GM23248 (cell line): ENCODE measurements at regions not wholly inside any gene's neighbourhood (a gene's known extent, or its start where the extent isn't known, plus 50 kb on each side); places are given as distances from the start of the nearest gene placed in this dataset.
"Not testable (repeated sequence)": the region's sequence is repeated elsewhere in the genome, so short reads cannot be mapped to it uniquely, and the experiment has no call there.

Source experiments
- DNase-seq: peaks from one replicate; pipeline ENCODE4 v3.0.0-alpha.2; 2015
- H2AFZ ChIP-seq: fragments of 200-600 bp; sonication (generic); 2 replicates; pipeline ENCODE4 v1.6.1; 2016; ENCODE audit warnings: antibody characterized with exemption
- H3F3A ChIP-seq: fragments of 200-600 bp; sonication (generic); 2 replicates; pipeline ENCODE4 v1.6.1; 2016; ENCODE audit warnings: mild to moderate bottlenecking, antibody characterized with exemption, mixed run types; ENCODE audit not compliant: insufficient read depth
- H3K27ac ChIP-seq: fragments of 200-600 bp; sonication (generic); 2 replicates; pipeline ENCODE4 v1.5.1; 2016; ENCODE audit warnings: mild to moderate bottlenecking
- H3K27me3 ChIP-seq: fragments of 200-600 bp; sonication (generic); replicated peaks from 2 replicates; pipeline ENCODE4 v1.6.1; 2016; ENCODE audit warnings: mild to moderate bottlenecking; ENCODE audit not compliant: insufficient read depth
- H3K36me3 ChIP-seq: fragments of 200-600 bp; sonication (generic); 2 replicates; pipeline ENCODE4 v1.6.1; 2016; ENCODE audit warnings: low read depth, mild to moderate bottlenecking
- H3K4me1 ChIP-seq: fragments of 200-600 bp; sonication (generic); 2 replicates; pipeline ENCODE4 v1.6.1; 2016; ENCODE audit warnings: mild to moderate bottlenecking; ENCODE audit not compliant: insufficient read depth
- H3K4me2 ChIP-seq: fragments of 200-600 bp; sonication (generic); one replicate; pipeline ENCODE4 v1.6.1; 2016; ENCODE audit warnings: mild to moderate bottlenecking; ENCODE audit not compliant: unreplicated experiment
- H3K4me3 ChIP-seq: fragments of 200-600 bp; sonication (generic); 2 replicates; pipeline ENCODE4 v1.5.1; 2016; ENCODE audit warnings: mild to moderate bottlenecking
- H3K79me2 ChIP-seq: fragments of 200-600 bp; sonication (generic); 2 replicates; pipeline ENCODE4 v1.6.1; 2016; ENCODE audit warnings: mild to moderate bottlenecking; ENCODE audit not compliant: insufficient read depth
- H3K9ac ChIP-seq: fragments of 200-600 bp; sonication (generic); 2 replicates; pipeline ENCODE4 v1.6.1; 2016; ENCODE audit warnings: mild to moderate bottlenecking
- H3K9me2 ChIP-seq: fragments of 200-600 bp; sonication (generic); 2 replicates; pipeline ENCODE4 v1.6.1; 2016; ENCODE audit warnings: mixed run types, mild to moderate bottlenecking, moderate library complexity; ENCODE audit not compliant: insufficient read depth
- H3K9me3 ChIP-seq: fragments of 200-600 bp; sonication (generic); one replicate; pipeline ENCODE4 v1.6.1; 2017; ENCODE audit warnings: low read depth
- H4K20me1 ChIP-seq: fragments of 200-600 bp; sonication (generic); 2 replicates; pipeline ENCODE4 v1.6.0; 2016; ENCODE audit not compliant: insufficient read depth
- EZH2 ChIP-seq: fragments of 200-600 bp; sonication (generic); IDR thresholded peaks from 2 replicates; pipeline ENCODE4 v1.6.1; 2018; ENCODE audit warnings: antibody characterized with exemption, mild to moderate bottlenecking; ENCODE audit not compliant: insufficient read depth, poor library complexity, severe bottlenecking
- EZH2phosphoT487 ChIP-seq: fragments of 200-600 bp; sonication (generic); IDR thresholded peaks from 2 replicates; pipeline ENCODE4 v1.6.1; 2018; ENCODE audit warnings: antibody characterized with exemption, moderate library complexity, mild to moderate bottlenecking, low read depth; ENCODE audit not compliant: insufficient read depth
- WGBS, 2 experiments: methylation state at CpG; one replicate each; pipeline ENCODE4 v1.1.6; 2015 to 2017; ENCODE audit warnings: low lambda C conversion rate in 2 of 2, low coverage in 1 of 2; ENCODE audit errors: missing lambda C conversion rate in 2 of 2; 5-methylcytosine and 5-hydroxymethylcytosine counted together
- in situ Hi-C: fragments of 300-500 bp; cut with MboI; formaldehyde crosslinking; loops from 2 replicates; pipeline ENCODE4 v1.15.0; 2020

GRCh38 chr11:22521226-22521625 is 104.4 kb downstream of the FANCF start:
- Histone ChIP-seq H2AFZ (no peak overlapping the region), H3K4me1 (peaks cover 17% of the 10 kb centered on the region), H3K9me3 (no peaks in the 10 kb centered on the region), H3F3A (no peaks in the 10 kb centered on the region), H3K4me2 (no peak overlapping the region), H3K36me3 (no peaks in the 10 kb centered on the region), H3K9me2 (no peaks in the 10 kb centered on the region), H3K27me3 (no peaks in the 10 kb centered on the region), H3K79me2 (no peaks in the 10 kb centered on the region), H4K20me1 (no peaks in the 10 kb centered on the region), H3K4me3 (no peak overlapping the region), H3K9ac (peak overlapping the region; percentile 32), H3K27ac (peak overlapping the region; percentile 70)
- in situ Hi-C loops: no loop called here
- TF ChIP-seq EZH2phosphoT487 (no peak), EZH2 (no peak)
- DNase-seq: peak; percentile 83
- 31 to 35% methylated on average over 2 of the region's 2 CpGs for WGBS, 2 experiments

DNA sequence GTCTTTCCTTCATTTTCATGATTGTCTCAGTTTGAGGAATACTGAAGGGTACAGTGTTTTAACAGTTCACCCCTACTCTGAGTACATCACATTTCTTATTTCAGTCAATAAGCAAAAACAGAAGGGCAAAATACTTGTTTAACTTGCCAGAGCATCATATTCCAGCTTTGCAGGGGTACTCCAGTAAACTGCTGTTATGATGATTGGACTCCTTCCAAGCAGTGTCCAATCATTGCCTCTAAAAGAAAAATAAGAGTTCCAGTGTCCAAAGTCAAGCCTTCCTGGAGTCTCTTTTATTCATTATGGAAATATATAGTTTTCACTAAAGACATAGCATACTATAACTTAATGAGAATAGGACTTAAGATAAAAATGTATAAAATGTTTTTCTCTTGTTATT is 105.1 kb downstream of the FANCF start:
- Histone ChIP-seq H3K4me1 (peaks cover 17% of the 10 kb centered on the region), H4K20me1 (no peaks in the 10 kb centered on the region), H3K79me2 (no peaks in the 10 kb centered on the region), H2AFZ (no peak overlapping the region), H3K9me3 (no peaks in the 10 kb centered on the region), H3K4me2 (no peak overlapping the region), H3K27me3 (no peaks in the 10 kb centered on the region), H3K9ac (peak overlapping the region; percentile 21; the same call in 1 of the 2 replicates), H3F3A (no peaks in the 10 kb centered on the region), H3K27ac (peak overlapping the region; percentile 70), H3K36me3 (no peaks in the 10 kb centered on the region), H3K4me3 (no peak overlapping the region), H3K9me2 (no peaks in the 10 kb centered on the region)
- DNase-seq: peak; percentile 23
- in situ Hi-C loops: no loop called here
- TF ChIP-seq EZH2phosphoT487 (no peak), EZH2 (no peak)

DNA sequence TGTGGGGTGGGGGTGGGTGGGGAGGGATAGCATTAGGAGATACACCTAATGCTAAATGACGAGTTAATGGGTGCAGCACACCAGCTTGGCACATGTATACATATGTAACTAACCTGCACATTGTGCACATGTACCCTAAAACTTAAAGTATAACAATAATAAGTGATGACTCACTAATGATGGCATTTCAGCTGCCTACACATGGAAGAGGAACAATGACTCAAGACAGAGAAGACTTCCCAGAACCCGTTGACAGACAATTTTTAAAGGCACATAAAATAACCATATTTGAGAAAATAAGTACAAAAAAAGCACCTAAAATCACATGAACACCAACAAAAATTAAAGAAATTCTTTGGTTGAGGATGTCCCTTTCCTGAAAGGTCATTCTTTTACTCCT is 107.3 kb downstream of the FANCF start:
- H3K4me2 ChIP-seq, H3K9me3 ChIP-seq, H3K36me3 ChIP-seq, H3K9ac ChIP-seq, H3F3A ChIP-seq, H3K4me3 ChIP-seq, H2AFZ ChIP-seq, H4K20me1 ChIP-seq, in situ Hi-C loops, H3K27me3 ChIP-seq, H3K9me2 ChIP-seq, H3K79me2 ChIP-seq, H3K27ac ChIP-seq: not testable (repeated sequence)
- 67 to 72% methylated on average over 2 of the region's 2 CpGs for WGBS, 2 experiments
- peak; percentile 69 for DNase-seq
- peaks cover 17% of the 10 kb centered on the region for H3K4me1 ChIP-seq

DNA sequence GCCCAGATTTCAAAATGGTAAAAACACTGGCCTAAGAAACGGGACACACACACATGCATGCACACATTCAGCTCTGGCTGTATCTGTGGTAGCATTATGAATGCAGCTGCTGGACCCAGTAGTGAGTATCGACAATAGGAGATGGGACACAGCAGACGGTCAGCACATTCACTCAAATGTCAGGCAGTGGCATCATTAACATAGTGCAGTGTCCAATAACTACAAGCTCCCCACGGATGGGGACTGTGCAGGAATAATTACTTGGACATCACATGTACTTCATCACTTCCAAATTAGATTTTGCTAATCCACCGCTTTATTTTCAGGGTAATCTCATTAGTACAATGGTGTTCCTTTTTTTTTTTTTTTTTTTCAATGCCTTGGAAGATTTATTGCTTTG is 109.5 kb downstream of the FANCF start:
- in situ Hi-C loops: no loop called here
- Histone ChIP-seq H3K36me3 (no peaks in the 10 kb centered on the region), H3K4me1 (peaks cover 22% of the 10 kb centered on the region), H3K9me3 (no peaks in the 10 kb centered on the region), H3K79me2 (no peaks in the 10 kb centered on the region), H3K9me2 (no peaks in the 10 kb centered on the region), H3K4me3 (no peak overlapping the region), H2AFZ (no peak overlapping the region), H3K4me2 (no peak overlapping the region), H3F3A (peaks cover 9% of the 10 kb centered on the region), H4K20me1 (no peaks in the 10 kb centered on the region), H3K27ac (no peak overlapping the region), H3K9ac (no peak overlapping the region), H3K27me3 (no peaks in the 10 kb centered on the region)
- WGBS, 2 experiments: 53 to 65% methylated on average over 5 of the region's 5 CpGs
- TF ChIP-seq EZH2phosphoT487 (no peak), EZH2 (no peak)
- no peak for DNase-seq

DNA sequence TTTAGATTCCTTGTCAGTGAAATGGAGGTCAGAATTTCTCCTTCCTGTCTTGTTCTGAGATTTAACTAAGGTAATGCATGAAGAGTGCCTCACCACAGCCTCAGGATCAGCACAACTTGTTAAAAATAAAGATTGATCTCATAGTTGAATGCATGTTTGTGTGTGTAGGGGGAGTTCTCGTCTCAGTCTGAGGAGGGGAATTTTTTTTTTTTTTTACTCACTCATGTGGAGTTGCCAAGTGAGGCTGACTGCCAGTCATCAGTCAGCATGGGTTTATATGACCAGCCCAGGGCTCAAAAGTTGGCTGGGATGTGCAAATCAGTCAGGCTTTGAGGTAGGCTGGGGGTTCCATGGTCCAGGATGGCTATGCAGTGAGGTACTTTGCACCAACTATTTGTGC is 113.2 kb downstream of the FANCF start:
- H3K9ac ChIP-seq: no peak overlapping the region
- DNase-seq: no peak

More for the DNA sequence above, 113.2 kb downstream of the FANCF start:
- no peaks in the 10 kb centered on the region for H4K20me1 ChIP-seq
- TF ChIP-seq EZH2: no peak
- TF ChIP-seq EZH2phosphoT487: no peak
- H3K4me1 ChIP-seq: peaks cover 23% of the 10 kb centered on the region
- H3K36me3 ChIP-seq: no peaks in the 10 kb centered on the region
- 54 to 63% methylated on average over 1 of the region's 1 CpG for WGBS, 2 experiments
- H3K79me2 ChIP-seq: no peaks in the 10 kb centered on the region
- no peak overlapping the region for H2AFZ ChIP-seq
- no peak overlapping the region for H3K4me2 ChIP-seq
- H3F3A ChIP-seq: peaks cover 24% of the 10 kb centered on the region
- H3K4me3 ChIP-seq: no peak overlapping the region
- H3K27me3 ChIP-seq: no peaks in the 10 kb centered on the region
- in situ Hi-C loops: no loop called here
- H3K27ac ChIP-seq: no peak overlapping the region
- no peaks in the 10 kb centered on the region for H3K9me3 ChIP-seq
- H3K9me2 ChIP-seq: no peaks in the 10 kb centered on the region
